ENCODE measurements at regions not wholly inside any gene's neighbourhood (a gene's known extent, or its start where the extent isn't known, plus 50 kb on each side); places are given as distances from the start of the nearest gene placed in this dataset.

- DNase-seq (ENCODE audit: low read depth), result no peak
Observed at GRCh38 chr1:218024211-218024720, 260.8 kb upstream of the RRP15 start.

- DNase-seq (ENCODE audit: low read depth), result no peak
Observed at GRCh38 chr1:218025454-218025853, 259.6 kb upstream of the RRP15 start.

- no peak for DNase-seq (ENCODE audit: low read depth)
Observed at GRCh38 chr1:218027152-218027551, 257.9 kb upstream of the RRP15 start.

GRCh38 chr1:218030846-218031245 lies 254.2 kb upstream of the RRP15 start:
- DNase-seq (ENCODE audit: low read depth), result no peak

GRCh38 chr1:218031901-218032300 lies 253.2 kb upstream of the RRP15 start:
- DNase-seq (ENCODE audit: low read depth), result no peak

GRCh38 chr1:218034468-218034867 lies 250.6 kb upstream of the RRP15 start:
- DNase-seq (ENCODE audit: low read depth), result no peak

GRCh38 chr1:218048828-218049420 lies 236.2 kb upstream of the RRP15 start:
- DNase-seq (ENCODE audit: low read depth), result no peak

- DNase-seq (ENCODE audit: low read depth), result no peak
Observed at GRCh38 chr1:218049641-218050040, 235.5 kb upstream of the RRP15 start.

GRCh38 chr1:218058730-218059129 lies 226.4 kb upstream of the RRP15 start:
- no peak for DNase-seq (ENCODE audit: low read depth)

GRCh38 chr1:218064426-218064825 lies 220.7 kb upstream of the RRP15 start:
- DNase-seq (ENCODE audit: low read depth), result no peak

GRCh38 chr1:218066332-218066731 lies 218.8 kb upstream of the RRP15 start:
- DNase-seq (ENCODE audit: low read depth), result no peak

GRCh38 chr1:218068241-218068640 lies 216.9 kb upstream of the RRP15 start:
- no peak for DNase-seq (ENCODE audit: low read depth)

- no peak for DNase-seq (ENCODE audit: low read depth)
Observed at GRCh38 chr1:218069180-218069579, 215.9 kb upstream of the RRP15 start.

GRCh38 chr1:218073062-218073461 lies 212.0 kb upstream of the RRP15 start:
- DNase-seq (ENCODE audit: low read depth), result no peak

- no peak for DNase-seq (ENCODE audit: low read depth)
Observed at GRCh38 chr1:218078916-218079315, 206.2 kb upstream of the RRP15 start.

- no peak for DNase-seq (ENCODE audit: low read depth)
Observed at GRCh38 chr1:218079347-218079746, 205.7 kb upstream of the RRP15 start.

GRCh38 chr1:218079820-218080219 lies 205.3 kb upstream of the RRP15 start:
- DNase-seq (ENCODE audit: low read depth), result no peak

GRCh38 chr1:218080863-218081262 lies 204.2 kb upstream of the RRP15 start:
- DNase-seq (ENCODE audit: low read depth), result no peak

GRCh38 chr1:218081358-218081757 lies 203.7 kb upstream of the RRP15 start:
- DNase-seq (ENCODE audit: low read depth), result no peak

- no peak for DNase-seq (ENCODE audit: low read depth)
Observed at GRCh38 chr1:218090459-218090858, 194.6 kb upstream of the RRP15 start.

- DNase-seq (ENCODE audit: low read depth), result no peak
Observed at GRCh38 chr1:218101409-218101808, 183.7 kb upstream of the RRP15 start.

GRCh38 chr1:218108034-218108433 lies 177.1 kb upstream of the RRP15 start:
- no peak for DNase-seq (ENCODE audit: low read depth)

GRCh38 chr1:218112862-218113261 lies 172.2 kb upstream of the RRP15 start:
- DNase-seq (ENCODE audit: low read depth), result no peak

GRCh38 chr1:218123968-218124367 lies 161.1 kb upstream of the RRP15 start:
- DNase-seq (ENCODE audit: low read depth), result peak; percentile 40
